ENCODE measurements at regions not wholly inside any gene's neighbourhood (a gene's known extent, or its start where the extent isn't known, plus 50 kb on each side); places are given as distances from the start of the nearest gene placed in this dataset.

- ChIA-PET CTCF (no interaction called here), POLR2A (no interaction called here), RAD21 (ENCODE audit: low non-redundant PET in 1 of 2, low total read pairs in 2 of 2, uncharacterized antibody in 2 of 2, unreplicated experiment in 2 of 2) (no interaction called here)
- H3K4me1 ChIP-seq (ENCODE audit: control insufficient read depth in 1 of 2, insufficient read depth in 2 of 2, low read length in 2 of 2), result no peaks in the 10 kb centered on the region
- no peak overlapping the region for H3K9ac ChIP-seq (ENCODE audit: low read length)
- no peaks in the 10 kb centered on the region for H3K79me2 ChIP-seq (ENCODE audit: insufficient read depth, low read length)
- H3K36me3 ChIP-seq (ENCODE audit: control insufficient read depth in 1 of 2, insufficient read depth in 2 of 2, low read length in 2 of 2), result no peaks in the 10 kb centered on the region
- H4K20me1 ChIP-seq (ENCODE audit: insufficient read depth), result no peaks in the 10 kb centered on the region
- H2AFZ ChIP-seq (ENCODE audit: low read depth, low read length, poor library complexity, severe bottlenecking), result no peak overlapping the region
- H3K4me2 ChIP-seq (ENCODE audit: low read length), result no peak overlapping the region
- TF ChIP-seq EZH2 (IDR thresholded peaks at IDR 0.05) (no peak), SP1 (IDR thresholded peaks at IDR 0.05; ENCODE audit: low read depth) (no peak), YY1 (IDR thresholded peaks at IDR 0.05; ENCODE audit: extremely low read depth, insufficient replicate concordance, low read depth, low read length) (no peak), POLR2A (IDR thresholded peaks at IDR 0.05; ENCODE audit: borderline replicate concordance, extremely low read depth, insufficient read depth, insufficient read length) (no peak), SRF (IDR thresholded peaks at IDR 0.05; ENCODE audit: low read depth) (no peak), POLR2AphosphoS5 (IDR thresholded peaks at IDR 0.05; ENCODE audit: low read depth, low read length) (no peak), FOSL1 (IDR thresholded peaks at IDR 0.05; ENCODE audit: low read depth) (no peak), ZNF274 (IDR thresholded peaks at IDR 0.05; ENCODE audit: low read depth, low read length) (no peak), ZFX (IDR thresholded peaks at IDR 0.05) (no peak), EZH2phosphoT487 (IDR thresholded peaks at IDR 0.05; ENCODE audit: borderline replicate concordance) (no peak), REST (IDR thresholded peaks at IDR 0.05; ENCODE audit: low read depth) (no peak)
- TF ChIP-seq, protein P1, sequence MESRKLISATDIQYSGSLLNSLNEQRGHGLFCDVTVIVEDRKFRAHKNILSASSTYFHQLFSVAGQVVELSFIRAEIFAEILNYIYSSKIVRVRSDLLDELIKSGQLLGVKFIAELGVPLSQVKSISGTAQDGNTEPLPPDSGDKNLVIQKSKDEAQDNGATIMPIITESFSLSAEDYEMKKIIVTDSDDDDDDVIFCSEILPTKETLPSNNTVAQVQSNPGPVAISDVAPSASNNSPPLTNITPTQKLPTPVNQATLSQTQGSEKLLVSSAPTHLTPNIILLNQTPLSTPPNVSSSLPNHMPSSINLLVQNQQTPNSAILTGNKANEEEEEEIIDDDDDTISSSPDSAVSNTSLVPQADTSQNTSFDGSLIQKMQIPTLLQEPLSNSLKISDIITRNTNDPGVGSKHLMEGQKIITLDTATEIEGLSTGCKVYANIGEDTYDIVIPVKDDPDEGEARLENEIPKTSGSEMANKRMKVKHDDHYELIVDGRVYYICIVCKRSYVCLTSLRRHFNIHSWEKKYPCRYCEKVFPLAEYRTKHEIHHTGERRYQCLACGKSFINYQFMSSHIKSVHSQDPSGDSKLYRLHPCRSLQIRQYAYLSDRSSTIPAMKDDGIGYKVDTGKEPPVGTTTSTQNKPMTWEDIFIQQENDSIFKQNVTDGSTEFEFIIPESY (IDR thresholded peaks at IDR 0.05; ENCODE audit: extremely low read depth, insufficient replicate concordance, low read length), result no peak
- H3K4me3 ChIP-seq (replicated peaks in 1 of 2; ENCODE audit: low read depth in 1 of 2, low read length in 2 of 2), result no peak overlapping the region
- no peaks in the 10 kb centered on the region for H3K27me3 ChIP-seq (ENCODE audit: insufficient read depth, low read length)
- H3K27ac ChIP-seq (ENCODE audit: low read depth, low read length), result no peak overlapping the region
- no TSS peak for BruUV-seq (replicated peaks)
- intact Hi-C loops (cut with micrococcal nuclease), result no loop called here
- DNase-seq (ENCODE audit: low read depth, low spot score) (no peak), ATAC-seq (no peak)
- no peaks in the 10 kb centered on the region for H3K9me2 ChIP-seq (ENCODE audit: insufficient read depth)
- H3K9me3 ChIP-seq (ENCODE audit: control insufficient read depth in 1 of 2, insufficient read depth in 1 of 2, low read depth in 1 of 2, low read length in 2 of 2), result no peaks in the 10 kb centered on the region
Measured at GRCh38 chrX:42664680-42665079, 113.3 kb downstream of the PPP1R2C start.
